Panc1 (cell line): ENCODE measurements at regions not wholly inside any gene's neighbourhood (a gene's known extent, or its start where the extent isn't known, plus 50 kb on each side); places are given as distances from the start of the nearest gene placed in this dataset.

Experiments
- POLR2AphosphoS5 ChIP-seq: IDR thresholded peaks from 2 replicates; pipeline ENCODE4 v1.6.1; 2012; ENCODE audit warnings: mild to moderate bottlenecking, low read depth, low read length, moderate library complexity
- TF ChIP-seq, protein P1 (sequence below): fragments of 450-650 bp; IDR thresholded peaks from 2 replicates; pipeline ENCODE4 v1.5.1; 2017; ENCODE audit warnings: mild to moderate bottlenecking
- TF ChIP-seq, protein P2 (sequence below), 2 experiments: IDR thresholded peaks; 2 replicates each; pipeline ENCODE4 v1.6.1; 2011 to 2012; ENCODE audit warnings: low read depth in 2 of 2, control low read depth in 1 of 2, low read length in 1 of 2, mild to moderate bottlenecking in 1 of 2, moderate library complexity in 1 of 2; ENCODE audit not compliant: insufficient read depth in 1 of 2

DNA sequence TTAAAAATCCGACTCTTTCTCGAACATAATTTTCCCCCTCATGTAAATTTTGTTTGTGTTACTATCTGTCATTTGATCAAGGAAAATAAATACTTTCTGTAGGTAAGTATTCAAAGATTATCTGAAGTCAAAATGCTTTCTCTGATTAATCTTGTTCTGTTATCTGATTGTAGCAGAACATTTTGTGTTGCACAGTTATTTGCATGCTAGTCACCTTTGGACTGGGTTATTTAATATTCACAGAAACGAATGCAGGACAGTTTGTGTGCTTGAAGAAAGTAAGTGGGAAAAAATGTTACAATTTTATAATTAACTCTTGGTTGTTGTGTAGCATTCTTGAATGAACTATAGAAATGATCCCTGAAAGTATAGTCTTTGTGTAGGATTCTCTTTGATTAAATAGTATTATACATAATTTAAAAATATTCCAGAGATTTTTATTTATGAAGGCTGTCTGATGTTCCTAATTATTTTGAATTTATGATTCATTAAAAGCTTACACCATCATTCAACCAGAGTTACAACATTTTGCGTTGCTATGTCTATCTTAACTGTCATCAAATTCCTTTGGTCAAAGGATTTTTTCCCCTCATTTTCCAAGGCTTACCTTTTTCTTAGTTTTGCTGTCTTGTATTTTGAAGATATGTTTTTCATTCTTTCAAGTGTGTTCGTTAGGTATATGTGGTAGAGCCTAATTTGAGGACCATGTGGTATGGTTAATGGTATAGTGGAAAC lies 176.6 kb downstream of the GIPC2 start:
- TF ChIP-seq, protein P1, sequence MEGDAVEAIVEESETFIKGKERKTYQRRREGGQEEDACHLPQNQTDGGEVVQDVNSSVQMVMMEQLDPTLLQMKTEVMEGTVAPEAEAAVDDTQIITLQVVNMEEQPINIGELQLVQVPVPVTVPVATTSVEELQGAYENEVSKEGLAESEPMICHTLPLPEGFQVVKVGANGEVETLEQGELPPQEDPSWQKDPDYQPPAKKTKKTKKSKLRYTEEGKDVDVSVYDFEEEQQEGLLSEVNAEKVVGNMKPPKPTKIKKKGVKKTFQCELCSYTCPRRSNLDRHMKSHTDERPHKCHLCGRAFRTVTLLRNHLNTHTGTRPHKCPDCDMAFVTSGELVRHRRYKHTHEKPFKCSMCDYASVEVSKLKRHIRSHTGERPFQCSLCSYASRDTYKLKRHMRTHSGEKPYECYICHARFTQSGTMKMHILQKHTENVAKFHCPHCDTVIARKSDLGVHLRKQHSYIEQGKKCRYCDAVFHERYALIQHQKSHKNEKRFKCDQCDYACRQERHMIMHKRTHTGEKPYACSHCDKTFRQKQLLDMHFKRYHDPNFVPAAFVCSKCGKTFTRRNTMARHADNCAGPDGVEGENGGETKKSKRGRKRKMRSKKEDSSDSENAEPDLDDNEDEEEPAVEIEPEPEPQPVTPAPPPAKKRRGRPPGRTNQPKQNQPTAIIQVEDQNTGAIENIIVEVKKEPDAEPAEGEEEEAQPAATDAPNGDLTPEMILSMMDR = no peak
- TF ChIP-seq POLR2AphosphoS5 = no peak
- TF ChIP-seq, protein P2, sequence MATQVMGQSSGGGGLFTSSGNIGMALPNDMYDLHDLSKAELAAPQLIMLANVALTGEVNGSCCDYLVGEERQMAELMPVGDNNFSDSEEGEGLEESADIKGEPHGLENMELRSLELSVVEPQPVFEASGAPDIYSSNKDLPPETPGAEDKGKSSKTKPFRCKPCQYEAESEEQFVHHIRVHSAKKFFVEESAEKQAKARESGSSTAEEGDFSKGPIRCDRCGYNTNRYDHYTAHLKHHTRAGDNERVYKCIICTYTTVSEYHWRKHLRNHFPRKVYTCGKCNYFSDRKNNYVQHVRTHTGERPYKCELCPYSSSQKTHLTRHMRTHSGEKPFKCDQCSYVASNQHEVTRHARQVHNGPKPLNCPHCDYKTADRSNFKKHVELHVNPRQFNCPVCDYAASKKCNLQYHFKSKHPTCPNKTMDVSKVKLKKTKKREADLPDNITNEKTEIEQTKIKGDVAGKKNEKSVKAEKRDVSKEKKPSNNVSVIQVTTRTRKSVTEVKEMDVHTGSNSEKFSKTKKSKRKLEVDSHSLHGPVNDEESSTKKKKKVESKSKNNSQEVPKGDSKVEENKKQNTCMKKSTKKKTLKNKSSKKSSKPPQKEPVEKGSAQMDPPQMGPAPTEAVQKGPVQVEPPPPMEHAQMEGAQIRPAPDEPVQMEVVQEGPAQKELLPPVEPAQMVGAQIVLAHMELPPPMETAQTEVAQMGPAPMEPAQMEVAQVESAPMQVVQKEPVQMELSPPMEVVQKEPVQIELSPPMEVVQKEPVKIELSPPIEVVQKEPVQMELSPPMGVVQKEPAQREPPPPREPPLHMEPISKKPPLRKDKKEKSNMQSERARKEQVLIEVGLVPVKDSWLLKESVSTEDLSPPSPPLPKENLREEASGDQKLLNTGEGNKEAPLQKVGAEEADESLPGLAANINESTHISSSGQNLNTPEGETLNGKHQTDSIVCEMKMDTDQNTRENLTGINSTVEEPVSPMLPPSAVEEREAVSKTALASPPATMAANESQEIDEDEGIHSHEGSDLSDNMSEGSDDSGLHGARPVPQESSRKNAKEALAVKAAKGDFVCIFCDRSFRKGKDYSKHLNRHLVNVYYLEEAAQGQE (IDR thresholded peaks at IDR 0.05; ENCODE audit: insufficient read depth in 1 of 2, low read depth in 2 of 2, low read length in 1 of 2) = no peak
